Caco-2 (cell line): ENCODE measurements at regions not wholly inside any gene's neighbourhood (a gene's known extent, or its start where the extent isn't known, plus 50 kb on each side); places are given as distances from the start of the nearest gene placed in this dataset.

Experiments
- BruUV-seq: library from RNA; stranded (reverse); fragments of 400-500 nt; replicated peaks from 2 replicates; lab custom pipeline; 2021; lab: Mats Ljungman, UMichigan
- CTCF ChIA-PET: fragments of 300-600 bp; sonication (Branson Sonifier 250); formaldehyde crosslinking; loops from one replicate; lab custom pipeline; 2022; ENCODE audit warnings: antibody characterized with exemption; lab: Charles Lee
- POLR2A ChIA-PET: fragments of 300-600 bp; sonication (Branson Sonifier 250); formaldehyde crosslinking; loops from one replicate; lab custom pipeline; 2022; ENCODE audit warnings: antibody characterized with exemption; lab: Charles Lee
- DNase-seq, 2 experiments: peaks; one replicate each; pipeline versions ENCODE4 v3.0.0 to v3.0.0-alpha.2; 2020 to 2022
- H3K27me3 ChIP-seq: replicated peaks from 2 replicates; pipeline ENCODE4 v1.6.0; 2011; ENCODE audit warnings: low read length; ENCODE audit not compliant: control insufficient read depth, insufficient read depth
- H3K36me3 ChIP-seq: 2 replicates; pipeline ENCODE4 v1.5.1; 2011; ENCODE audit warnings: low read length; ENCODE audit not compliant: control insufficient read depth, insufficient read depth
- H3K4me1 ChIP-seq: fragments of 250-450 bp; sonication (Bioruptor Pico); 2 replicates; pipeline ENCODE4 v1.5.1; 2020; ENCODE audit warnings: mild to moderate bottlenecking
- H3K4me3 ChIP-seq: 2 replicates; pipeline ENCODE4 v1.5.1; 2011; ENCODE audit warnings: low read depth, mild to moderate bottlenecking, control low read depth, low read length
- H3K9me3 ChIP-seq: fragments of 250-450 bp; sonication (Bioruptor Pico); 2 replicates; pipeline ENCODE4 v1.5.1; 2020; ENCODE audit warnings: mild to moderate bottlenecking, moderate library complexity
- H3K27ac Mint-ChIP-seq: one replicate; pipeline ENCODE4 v1.8.0; 2022; ENCODE audit warnings: mixed read lengths; ENCODE audit not compliant: unreplicated experiment
- H3K27me3 Mint-ChIP-seq: one replicate; pipeline ENCODE4 v1.8.0; 2022; ENCODE audit warnings: mixed read lengths; ENCODE audit not compliant: insufficient read depth, unreplicated experiment
- H3K36me3 Mint-ChIP-seq: one replicate; pipeline ENCODE4 v1.8.0; 2022; ENCODE audit warnings: mild to moderate bottlenecking, mixed read lengths; ENCODE audit not compliant: insufficient read depth, unreplicated experiment
- H3K4me1 Mint-ChIP-seq: one replicate; pipeline ENCODE4 v1.8.0; 2022; ENCODE audit warnings: low read depth, mixed read lengths; ENCODE audit not compliant: unreplicated experiment
- H3K4me3 Mint-ChIP-seq: one replicate; pipeline ENCODE4 v1.8.0; 2022; ENCODE audit warnings: mild to moderate bottlenecking, moderate library complexity, mixed read lengths; ENCODE audit not compliant: unreplicated experiment
- H3K9me3 Mint-ChIP-seq: one replicate; pipeline ENCODE4 v1.8.0; 2022; ENCODE audit warnings: mixed read lengths; ENCODE audit not compliant: unreplicated experiment
- CTCF ChIP-seq, 2 experiments: fragments of 200-600 bp in 1 of 2; IDR thresholded peaks; 1 replicate in 1 of 2; 2 replicates in 1 of 2; pipeline versions ENCODE4 v1.5.1 to v1.8.0; 2011 to 2022; ENCODE audit warnings: antibody characterized with exemption in 1 of 2, control low read depth in 1 of 2, inconsistent platforms in 1 of 2, low read depth in 1 of 2, low read length in 1 of 2, mild to moderate bottlenecking in 1 of 2, moderate library complexity in 1 of 2; ENCODE audit not compliant: insufficient read depth in 1 of 2, severe bottlenecking in 1 of 2, unreplicated experiment in 1 of 2
- intact Hi-C: fragments of 100-400 bp; cut with micrococcal nuclease; formaldehyde crosslinking; loops from one replicate; pipeline ENCODE4 v1.10.0; 2022; ENCODE audit not compliant: unreplicated experiment

DNA sequence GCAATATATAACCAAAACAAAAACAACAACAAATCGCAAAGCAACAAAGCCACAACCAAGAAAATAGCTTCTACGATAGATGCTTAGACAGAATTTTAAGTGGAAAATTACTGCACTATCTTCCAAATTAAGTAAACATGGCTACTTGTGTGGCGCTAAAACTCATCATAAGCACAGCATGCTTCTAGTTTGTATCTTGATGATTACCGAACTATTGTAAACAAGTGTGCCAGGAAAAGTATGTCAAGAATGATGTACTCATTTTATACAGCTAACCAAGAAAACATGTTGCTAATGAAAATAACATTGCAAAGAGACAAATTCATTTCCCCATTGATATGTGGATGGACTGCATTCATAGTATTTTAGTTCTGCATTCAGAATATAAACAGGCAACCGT, 271.9 kb upstream of the GPC6 start:
- CTCF ChIA-PET, result no interaction called here

DNA sequence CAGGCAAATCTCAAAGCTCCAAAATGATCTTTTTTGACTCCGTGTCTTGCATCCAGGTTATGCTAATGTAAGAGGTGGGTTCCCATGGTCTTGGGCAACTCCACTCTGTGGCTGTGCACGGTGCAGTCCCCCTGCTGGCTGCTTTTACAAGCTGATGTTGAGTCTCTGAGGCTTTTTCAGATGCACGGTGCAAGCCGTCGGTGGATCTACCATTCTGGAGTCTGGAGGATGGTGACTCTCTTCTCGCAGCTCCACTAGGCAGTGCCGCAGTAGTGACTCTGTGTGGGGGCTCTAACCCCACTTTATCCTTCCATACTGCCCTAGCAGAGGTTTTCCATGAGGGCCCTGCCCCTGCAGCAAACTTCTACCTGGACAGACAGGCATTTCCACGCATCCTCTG, 266.8 kb upstream of the GPC6 start:
- no peak for TF ChIP-seq CTCF (IDR thresholded peaks at IDR 0.05; ENCODE audit: insufficient read depth in 1 of 2, low read depth in 1 of 2, low read length in 1 of 2, severe bottlenecking in 1 of 2, unreplicated experiment in 1 of 2)

More for the DNA sequence above, 271.9 kb upstream of the GPC6 start:
- Histone ChIP-seq H3K4me1 (no peaks in the 10 kb centered on the region), H3K4me3 (no peak overlapping the region), H3K9me3 (no peaks in the 10 kb centered on the region), H3K36me3 (no peaks in the 10 kb centered on the region), H3K27me3 (no peaks in the 10 kb centered on the region)
- TF ChIP-seq CTCF (IDR thresholded peaks at IDR 0.05; ENCODE audit: insufficient read depth in 1 of 2, low read depth in 1 of 2, low read length in 1 of 2, severe bottlenecking in 1 of 2, unreplicated experiment in 1 of 2), result no peak
- peaks cover 6% of the 10 kb centered on the region for H3K27me3 Mint-ChIP-seq
- intact Hi-C loops, result no loop called here
- H3K9me3 Mint-ChIP-seq, result no peaks in the 10 kb centered on the region
- no peaks in the 10 kb centered on the region for H3K36me3 Mint-ChIP-seq
- no TSS peak for BruUV-seq
- no peak overlapping the region for H3K4me3 Mint-ChIP-seq
- H3K27ac Mint-ChIP-seq, result no peak overlapping the region
- POLR2A ChIA-PET, result no interaction called here
- DNase-seq, result no peak
- H3K4me1 Mint-ChIP-seq, result no peaks in the 10 kb centered on the region

GRCh38 chr13:92963029-92963428, 263.6 kb upstream of the GPC6 start:
- intact Hi-C loops, result no loop called here
- BruUV-seq, result no TSS peak
- CTCF ChIA-PET, result no interaction called here

More for the DNA sequence above, 266.8 kb upstream of the GPC6 start:
- Histone ChIP-seq H3K9me3 (no peaks in the 10 kb centered on the region), H3K4me3 (no peak overlapping the region), H3K36me3 (no peaks in the 10 kb centered on the region), H3K4me1 (no peaks in the 10 kb centered on the region), H3K27me3 (no peaks in the 10 kb centered on the region)
- DNase-seq, result no peak
- Mint-ChIP-seq H3K27ac (no peak overlapping the region), H3K36me3 (no peaks in the 10 kb centered on the region), H3K9me3 (peaks cover 27% of the 10 kb centered on the region), H3K27me3 (no peaks in the 10 kb centered on the region), H3K4me3 (no peak overlapping the region), H3K4me1 (no peaks in the 10 kb centered on the region)
- CTCF ChIA-PET, result no interaction called here
- no TSS peak for BruUV-seq
- intact Hi-C loops, result no loop called here
- POLR2A ChIA-PET, result no interaction called here

More at GRCh38 chr13:92963029-92963428, 263.6 kb upstream of the GPC6 start:
- Histone ChIP-seq H3K9me3 (no peaks in the 10 kb centered on the region), H3K36me3 (no peaks in the 10 kb centered on the region), H3K4me1 (no peaks in the 10 kb centered on the region), H3K4me3 (no peak overlapping the region), H3K27me3 (no peaks in the 10 kb centered on the region)
- TF ChIP-seq CTCF (IDR thresholded peaks at IDR 0.05; ENCODE audit: insufficient read depth in 1 of 2, low read depth in 1 of 2, low read length in 1 of 2, severe bottlenecking in 1 of 2, unreplicated experiment in 1 of 2), result no peak
- POLR2A ChIA-PET, result no interaction called here
- Mint-ChIP-seq H3K4me1 (no peaks in the 10 kb centered on the region), H3K4me3 (no peak overlapping the region), H3K36me3 (no peaks in the 10 kb centered on the region), H3K9me3 (peaks cover 28% of the 10 kb centered on the region), H3K27me3 (no peaks in the 10 kb centered on the region), H3K27ac (no peak overlapping the region)
- no peak for DNase-seq
